Embryonic facial prominence (tissue), 1 donor: ENCODE measurements at regions not wholly inside any gene's neighbourhood (a gene's known extent, or its start where the extent isn't known, plus 50 kb on each side); places are given as distances from the start of the nearest gene placed in this dataset.
"Not testable (repeated sequence)": the region's sequence is repeated elsewhere in the genome, so short reads cannot be mapped to it uniquely, and the experiment has no call there.

Source experiments
- DNase-seq: peaks from one replicate; pipeline ENCODE4 v3.0.0-alpha.2; 2016; ENCODE audit errors: extremely low spot score

GRCh38 chr14:52124791-52125684, 56.2 kb upstream of the NID2 start:
- no peak for DNase-seq

GRCh38 chr14:52122163-52122562, 53.3 kb upstream of the NID2 start:
- not testable (repeated sequence) for DNase-seq

GRCh38 chr14:52121441-52121840, 52.6 kb upstream of the NID2 start:
- no peak for DNase-seq

DNA sequence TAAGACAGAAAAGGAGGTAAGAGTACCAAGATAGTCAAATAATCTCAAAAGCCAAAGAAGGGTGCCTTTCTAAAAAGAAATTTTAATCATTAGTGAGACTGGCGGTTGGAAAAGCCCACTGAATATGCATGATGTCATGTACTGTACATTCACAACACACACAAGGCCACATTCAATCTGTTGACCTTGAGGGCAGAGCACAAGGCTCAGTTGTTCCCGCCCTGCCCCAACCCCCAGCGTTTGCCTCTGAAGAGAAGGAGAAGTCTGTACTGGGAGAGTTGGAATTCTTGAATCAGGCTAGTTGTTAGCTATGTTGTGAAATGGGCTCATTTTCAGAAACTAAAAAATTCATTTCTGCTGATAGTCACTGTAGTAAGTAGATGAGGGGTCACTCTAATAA, 50.2 kb upstream of the NID2 start:
- no peak for DNase-seq
